GM21737 (cell line): ENCODE measurements at regions not wholly inside any gene's neighbourhood (a gene's known extent, or its start where the extent isn't known, plus 50 kb on each side); places are given as distances from the start of the nearest gene placed in this dataset.
"Not testable (repeated sequence)": the region's sequence is repeated elsewhere in the genome, so short reads cannot be mapped to it uniquely, and the experiment has no call there.

Experiments used
- ATAC-seq: cut with Tn5 transposase; IDR thresholded peaks from one replicate; pipeline ENCODE4 v1.9.1; 2021; ENCODE audit warnings: mild to moderate bottlenecking, moderate library complexity; ENCODE audit not compliant: unreplicated experiment

DNA sequence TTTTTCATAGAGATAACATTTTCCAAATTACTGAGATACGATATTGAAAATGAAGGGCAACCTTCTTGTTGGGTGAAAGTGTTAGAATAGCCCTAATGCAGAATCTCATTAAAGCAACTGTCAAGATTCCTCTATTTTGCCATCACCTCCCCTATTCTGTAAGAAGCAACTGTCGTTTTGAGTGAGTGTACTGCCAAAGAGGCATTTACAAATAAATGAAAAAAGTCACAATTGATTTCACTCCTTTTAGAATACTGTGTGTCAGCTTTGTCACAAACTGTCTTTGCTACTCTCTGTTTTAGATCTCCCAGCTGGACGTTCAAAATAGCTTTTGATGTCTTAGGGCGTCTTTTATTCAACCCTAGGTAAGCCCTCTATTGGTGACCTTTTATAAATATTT, 322.8 kb upstream of the NAALADL2 start:
- no peak for ATAC-seq

- no peak for ATAC-seq
Measured at GRCh38 chr3:174538151-174538550, 321.0 kb upstream of the NAALADL2 start.

DNA sequence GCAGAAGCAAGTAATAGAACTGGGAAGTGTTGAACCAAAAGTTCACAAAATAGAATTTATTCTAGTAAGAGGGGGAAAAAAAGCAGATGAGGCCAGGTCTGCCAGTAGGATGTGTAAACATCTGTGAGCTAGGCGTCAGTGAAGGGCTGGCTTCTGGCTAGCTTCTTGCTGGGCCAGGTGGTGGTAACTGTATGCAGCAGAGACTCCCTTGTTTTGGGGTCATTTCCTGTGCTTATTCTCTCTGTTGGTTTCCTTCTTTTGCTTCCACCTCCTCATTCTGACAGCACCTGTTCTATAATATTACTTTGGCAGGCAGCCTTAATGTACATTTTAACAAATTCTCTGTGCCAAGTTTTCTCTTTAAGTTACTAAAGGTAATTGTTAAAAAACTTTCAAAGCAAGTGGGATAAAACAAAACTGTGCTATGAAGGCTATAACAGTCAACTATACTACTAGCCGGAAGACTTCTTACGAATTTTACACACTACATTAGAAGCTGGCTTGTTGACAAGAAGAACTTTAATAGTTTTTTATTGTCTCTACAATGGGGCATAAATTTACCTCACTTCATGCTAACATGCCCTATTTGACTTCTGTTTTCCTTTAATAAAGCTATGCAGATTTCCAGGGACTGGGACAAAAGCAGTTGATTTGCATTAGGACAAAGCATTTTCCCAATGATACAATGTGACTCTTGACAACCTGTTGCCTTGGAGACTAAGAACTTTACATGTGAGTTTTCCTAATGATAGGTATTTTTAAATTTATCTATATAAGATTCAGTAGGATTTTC, 318.8 kb upstream of the NAALADL2 start:
- no peak for ATAC-seq

DNA sequence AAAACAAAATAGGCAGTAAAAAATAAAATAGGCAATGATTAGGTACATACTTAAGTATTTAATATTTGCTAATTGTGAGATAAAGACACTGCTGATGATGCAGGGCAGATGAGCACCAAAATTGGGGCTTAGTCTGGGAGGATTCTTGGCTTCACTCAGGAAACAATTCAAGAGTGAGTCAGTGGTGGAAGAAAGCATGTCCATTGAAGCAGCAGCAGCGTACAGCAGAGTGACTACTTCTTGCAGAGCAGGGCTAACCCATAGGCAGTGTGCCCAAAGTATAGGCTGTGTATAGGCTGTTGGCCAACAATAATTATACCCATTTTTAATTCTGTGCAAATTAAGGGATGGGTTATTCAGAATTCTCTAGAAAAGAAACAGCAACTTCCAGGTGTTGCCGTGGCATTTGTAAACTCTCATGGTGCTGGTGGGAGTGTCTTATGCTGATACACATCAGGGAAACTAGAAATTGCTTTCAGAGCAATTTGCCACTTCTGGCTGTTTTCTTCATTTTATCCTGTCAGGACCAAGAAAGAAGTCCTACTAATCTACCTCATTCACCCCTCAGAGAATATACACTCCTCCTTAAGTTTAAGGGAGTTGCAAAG, 317.3 kb upstream of the NAALADL2 start:
- no peak for ATAC-seq

DNA sequence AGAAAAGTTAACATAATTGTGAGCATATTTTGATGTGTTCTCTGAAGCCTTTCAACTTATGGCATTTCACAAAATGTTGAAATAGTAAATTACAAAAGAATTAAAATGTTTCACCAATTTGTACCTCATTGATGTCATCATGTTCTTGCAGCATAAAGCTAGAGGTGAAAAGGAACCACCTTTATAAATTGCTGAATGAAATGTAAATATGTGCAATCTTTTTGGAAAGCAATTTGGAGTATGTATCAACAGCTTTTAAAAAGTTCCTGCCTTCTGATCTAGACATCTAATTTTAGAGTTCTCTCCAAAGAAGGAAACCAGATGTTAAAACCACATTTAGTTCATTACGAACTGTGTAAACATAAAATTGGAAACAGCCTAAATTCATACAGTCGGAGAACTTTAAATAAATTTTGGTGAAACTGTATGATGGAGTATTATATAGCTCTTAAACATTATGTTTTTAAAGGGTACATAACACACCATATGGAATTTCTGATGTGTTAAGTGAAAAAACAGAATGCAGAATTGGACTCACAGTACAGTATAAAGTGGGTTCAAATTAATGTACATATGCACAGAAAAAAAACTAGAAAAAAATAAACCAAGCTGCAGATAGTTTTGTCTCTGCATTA, 311.2 kb upstream of the NAALADL2 start:
- no peak for ATAC-seq

GRCh38 chr3:174548841-174549623, 310.1 kb upstream of the NAALADL2 start:
- no peak for ATAC-seq

GRCh38 chr3:174581558-174581957, 277.6 kb upstream of the NAALADL2 start:
- no peak for ATAC-seq

DNA sequence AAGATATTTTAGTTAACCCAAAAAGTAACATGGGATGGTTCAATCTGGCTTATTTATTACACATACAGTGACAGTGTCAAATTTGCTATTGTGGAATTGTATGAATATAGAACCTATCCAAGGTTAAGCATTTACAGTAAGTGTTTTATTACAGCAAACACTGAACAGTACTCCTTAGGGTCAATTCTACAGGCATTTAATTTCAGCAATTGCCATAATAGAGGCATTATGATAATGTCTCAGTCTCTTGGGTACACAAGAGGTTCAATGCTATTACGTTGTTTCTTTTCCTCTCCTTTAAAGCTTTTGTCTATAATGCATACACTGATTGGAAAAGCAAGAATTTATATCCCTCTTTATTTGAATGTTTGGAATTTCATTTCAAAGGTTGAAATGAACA, 275.7 kb upstream of the NAALADL2 start:
- ATAC-seq: no peak

GRCh38 chr3:174587137-174587536, 272.0 kb upstream of the NAALADL2 start:
- ATAC-seq: not testable (repeated sequence)

- ATAC-seq: no peak
Measured at GRCh38 chr3:174596447-174596982, 262.6 kb upstream of the NAALADL2 start.

GRCh38 chr3:174598885-174599439, 260.2 kb upstream of the NAALADL2 start:
- ATAC-seq: no peak

GRCh38 chr3:174613173-174613572, 246.0 kb upstream of the NAALADL2 start:
- ATAC-seq: no peak

DNA sequence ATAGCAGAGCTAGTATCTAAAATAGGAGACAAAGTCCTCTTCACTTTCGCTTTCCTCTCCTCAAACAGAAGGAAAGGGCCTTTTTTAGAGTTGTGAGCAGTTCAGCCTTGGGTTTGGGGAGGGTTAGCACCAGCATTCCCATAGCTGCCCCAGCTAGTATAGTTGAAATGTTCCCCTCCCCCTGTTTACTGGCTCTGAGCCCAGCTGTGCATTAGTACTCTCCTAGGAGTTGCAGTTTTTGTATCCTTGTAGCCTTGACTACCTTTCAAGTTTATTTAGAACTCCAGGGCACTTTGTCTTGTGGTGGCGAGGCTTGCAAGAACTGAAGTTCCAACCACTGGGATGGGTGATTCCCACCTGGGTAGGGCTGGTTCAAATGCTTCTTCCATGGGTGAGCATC, 245.1 kb upstream of the NAALADL2 start:
- ATAC-seq: no peak

GRCh38 chr3:174618368-174619080, 240.6 kb upstream of the NAALADL2 start:
- no peak for ATAC-seq

- no peak for ATAC-seq
Measured at GRCh38 chr3:174619239-174619638, 239.9 kb upstream of the NAALADL2 start.

DNA sequence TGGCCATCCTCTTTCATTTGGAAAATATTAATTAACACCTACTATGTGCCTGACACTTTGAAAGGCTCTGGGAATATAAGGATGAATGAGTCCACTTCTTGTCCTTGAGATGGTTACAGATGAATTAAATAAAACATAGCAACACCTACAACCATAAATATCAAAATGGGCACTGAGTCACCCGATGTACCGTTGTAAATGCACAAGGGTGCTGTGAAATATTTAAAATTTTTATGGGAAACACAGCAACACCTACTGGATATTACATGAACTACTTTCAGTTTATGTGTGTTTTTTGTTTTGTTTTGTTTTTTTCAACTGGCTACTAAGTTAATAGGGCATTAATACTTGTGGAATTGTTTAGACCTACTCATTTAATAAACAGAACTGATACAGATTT, 239.0 kb upstream of the NAALADL2 start:
- ATAC-seq: no peak

DNA sequence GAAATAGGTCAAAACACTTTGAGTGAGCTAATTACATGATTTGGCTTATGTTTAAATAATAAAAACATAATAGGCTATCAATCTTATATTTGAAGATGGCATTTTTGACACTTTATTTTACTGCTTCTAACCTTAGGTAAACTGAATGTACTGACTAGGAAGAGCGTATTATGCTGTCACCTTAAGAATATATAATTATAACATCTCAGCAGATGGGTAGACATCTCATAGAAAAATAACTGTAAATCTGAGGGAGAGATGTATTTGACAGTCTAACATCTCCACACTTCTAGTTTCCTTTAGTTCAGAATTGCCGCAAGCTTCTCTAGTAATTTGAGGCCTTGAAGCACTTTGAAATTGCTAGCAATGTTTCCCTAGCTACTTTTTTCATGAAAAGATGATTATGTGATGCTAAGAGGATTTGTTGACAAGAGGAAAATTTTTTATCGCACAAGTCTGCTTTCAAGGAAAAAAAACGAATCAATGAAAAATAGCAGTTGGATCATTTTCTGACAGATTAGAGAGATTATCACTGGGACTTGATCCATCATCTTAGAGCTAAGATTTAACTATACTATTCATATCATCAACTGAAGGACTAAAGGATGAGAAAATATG, 238.2 kb upstream of the NAALADL2 start:
- no peak for ATAC-seq

- ATAC-seq: no peak
Measured at GRCh38 chr3:174633342-174633741, 225.8 kb upstream of the NAALADL2 start.

- ATAC-seq: no peak
Measured at GRCh38 chr3:174636451-174636850, 222.7 kb upstream of the NAALADL2 start.

- no peak for ATAC-seq
Measured at GRCh38 chr3:174639406-174639805, 219.7 kb upstream of the NAALADL2 start.
